Body of pancreas (tissue), 4 donors: ENCODE measurements at regions not wholly inside any gene's neighbourhood (a gene's known extent, or its start where the extent isn't known, plus 50 kb on each side); places are given as distances from the start of the nearest gene placed in this dataset.

Experiments
- ATAC-seq: fragments of 150-250 bp; one replicate; pipeline ENCODE4 v1.9.1; 2016
- DNase-seq, 4 donors: peaks; one replicate each; pipeline ENCODE4 v3.0.0-alpha.2; 2019
- H3K27ac ChIP-seq, 4 donors: fragments of 200-600 bp; sonication (generic); 1 replicate in 3 of 4; 2 replicates in 1 of 4; pipeline versions ENCODE4 v1.5.1 to v1.6.1; 2016 to 2019; ENCODE audit warnings: mild to moderate bottlenecking in 1 of 4, mixed read lengths in 1 of 4, moderate library complexity in 1 of 4
- H3K27me3 ChIP-seq, 2 donors: fragments of 200-600 bp; sonication (generic); one replicate each; pipeline ENCODE4 v1.6.0; 2016; ENCODE audit warnings: mild to moderate bottlenecking in 1 of 2
- H3K36me3 ChIP-seq, 2 donors: fragments of 200-600 bp; sonication (generic); replicated peaks in 1 of 2; 2 replicates each; pipeline ENCODE4 v1.5.1; 2016; ENCODE audit warnings: low read depth in 2 of 2; ENCODE audit not compliant: insufficient read depth in 1 of 2
- H3K4me1 ChIP-seq: fragments of 200-600 bp; sonication (generic); one replicate; pipeline ENCODE4 v1.6.0; 2016
- H3K4me3 ChIP-seq, 2 donors: fragments of 200-600 bp; sonication (generic); 1 replicate in 1 of 2; 2 replicates in 1 of 2; pipeline ENCODE4 v1.5.1; 2016 to 2019
- H3K9me3 ChIP-seq, 3 donors: fragments of 200-600 bp; sonication (generic); 1 replicate in 2 of 3; 2 replicates in 1 of 3; pipeline ENCODE4 v1.5.1; 2016
- POLR2A ChIP-seq, 3 donors: fragments of 450-650 bp; IDR thresholded peaks; one replicate each; pipeline ENCODE4 v1.6.1; 2016; ENCODE audit warnings: antibody characterized with exemption in 3 of 3, mild to moderate bottlenecking in 2 of 3
- WGBS, 2 donors: methylation state at CpG; one replicate each; pipeline ENCODE4 v1.1.5; 2017; 5-methylcytosine and 5-hydroxymethylcytosine counted together
- intact Hi-C: fragments of 100-400 bp; cut with DNase I; formaldehyde crosslinking; loops from one replicate; pipeline ENCODE4 v1.15.1; 2023
- TF ChIP-seq, protein P1 (sequence below), 7 experiments: fragments of 450-650 bp in 4 of 7; fragments of 200-600 bp in 3 of 7; sonication (generic) in 3 of 7; IDR thresholded peaks; one replicate each; pipeline ENCODE4 v1.5.1; 2016 to 2019; ENCODE audit warnings: antibody characterized with exemption in 7 of 7

DNA sequence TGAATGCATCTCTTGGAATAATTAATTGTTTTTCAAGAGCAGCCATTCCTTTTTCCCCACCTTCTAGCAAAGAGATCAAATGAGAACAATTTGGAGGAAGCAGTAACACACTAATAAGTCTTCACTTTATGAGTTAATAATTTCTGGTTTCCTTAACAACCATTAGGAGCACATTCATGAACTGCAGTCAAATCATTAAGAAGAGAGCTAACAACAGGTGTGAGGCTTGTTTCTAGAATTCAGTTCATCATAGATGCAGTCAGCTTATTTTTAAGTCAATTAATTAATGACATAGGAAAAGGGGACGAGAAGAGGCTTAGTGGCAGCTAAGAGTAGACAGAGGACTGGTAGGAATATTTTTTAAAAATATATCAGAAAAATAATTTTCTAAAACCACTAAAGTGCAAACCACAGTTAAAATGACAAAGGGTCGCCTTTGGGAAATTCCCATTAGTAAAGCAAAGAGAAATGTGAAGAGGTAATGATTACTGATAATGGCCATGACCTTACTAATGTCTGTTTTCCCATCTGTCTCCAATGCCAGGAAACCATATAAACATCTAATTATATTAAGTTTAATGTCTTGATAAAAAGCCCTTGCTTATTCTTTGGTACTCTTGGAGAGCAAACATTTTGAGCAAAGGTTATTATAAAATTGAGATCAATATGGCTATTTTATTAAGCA is 184.2 kb downstream of the KCNJ2 start:
- DNase-seq, result no peak
- no peaks in the 10 kb centered on the region for H3K36me3 ChIP-seq
- H3K27me3 ChIP-seq, result no peaks in the 10 kb centered on the region
- no peak overlapping the region for H3K4me3 ChIP-seq
- TF ChIP-seq, protein P1, sequence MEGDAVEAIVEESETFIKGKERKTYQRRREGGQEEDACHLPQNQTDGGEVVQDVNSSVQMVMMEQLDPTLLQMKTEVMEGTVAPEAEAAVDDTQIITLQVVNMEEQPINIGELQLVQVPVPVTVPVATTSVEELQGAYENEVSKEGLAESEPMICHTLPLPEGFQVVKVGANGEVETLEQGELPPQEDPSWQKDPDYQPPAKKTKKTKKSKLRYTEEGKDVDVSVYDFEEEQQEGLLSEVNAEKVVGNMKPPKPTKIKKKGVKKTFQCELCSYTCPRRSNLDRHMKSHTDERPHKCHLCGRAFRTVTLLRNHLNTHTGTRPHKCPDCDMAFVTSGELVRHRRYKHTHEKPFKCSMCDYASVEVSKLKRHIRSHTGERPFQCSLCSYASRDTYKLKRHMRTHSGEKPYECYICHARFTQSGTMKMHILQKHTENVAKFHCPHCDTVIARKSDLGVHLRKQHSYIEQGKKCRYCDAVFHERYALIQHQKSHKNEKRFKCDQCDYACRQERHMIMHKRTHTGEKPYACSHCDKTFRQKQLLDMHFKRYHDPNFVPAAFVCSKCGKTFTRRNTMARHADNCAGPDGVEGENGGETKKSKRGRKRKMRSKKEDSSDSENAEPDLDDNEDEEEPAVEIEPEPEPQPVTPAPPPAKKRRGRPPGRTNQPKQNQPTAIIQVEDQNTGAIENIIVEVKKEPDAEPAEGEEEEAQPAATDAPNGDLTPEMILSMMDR (IDR thresholded peaks at IDR 0.05), result no peak
- no peak for TF ChIP-seq POLR2A (IDR thresholded peaks at IDR 0.05)
- no peaks in the 10 kb centered on the region for H3K4me1 ChIP-seq
- H3K27ac ChIP-seq, result no peak overlapping the region
- no peaks in the 10 kb centered on the region for H3K9me3 ChIP-seq
- ATAC-seq, result no peak
- 64 to 70% methylated on average over 2 of the region's 2 CpGs for WGBS, 2 donors
- intact Hi-C loops, result no loop called here

DNA sequence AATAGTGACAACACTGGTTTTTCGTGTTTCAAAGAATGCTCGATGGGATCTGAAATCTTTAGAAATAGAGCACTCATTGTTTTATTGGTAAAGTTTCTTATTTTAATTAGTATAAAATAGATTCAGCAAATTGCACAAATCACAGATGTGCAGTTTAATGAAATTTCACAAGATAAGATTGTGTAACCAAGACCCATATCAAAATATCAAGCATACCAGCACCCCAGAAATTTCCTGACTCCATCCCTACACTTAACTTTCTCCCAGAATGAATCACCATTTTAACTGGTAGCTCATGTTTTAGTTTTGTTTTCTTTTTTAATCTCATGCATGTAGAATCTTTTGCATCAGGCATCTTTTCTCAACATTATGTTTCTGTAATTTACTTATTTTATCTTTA is 185.9 kb downstream of the KCNJ2 start:
- H3K9me3 ChIP-seq, result no peaks in the 10 kb centered on the region
- 31 to 54% methylated on average over 2 of the region's 2 CpGs for WGBS, 2 donors
- no peak for ATAC-seq
- H3K4me1 ChIP-seq, result no peaks in the 10 kb centered on the region
- no peak for DNase-seq
- TF ChIP-seq, protein P1 (IDR thresholded peaks at IDR 0.05), result no peak
- TF ChIP-seq POLR2A (IDR thresholded peaks at IDR 0.05), result no peak
- no peak overlapping the region for H3K27ac ChIP-seq
- no peaks in the 10 kb centered on the region for H3K36me3 ChIP-seq
- H3K27me3 ChIP-seq, result no peaks in the 10 kb centered on the region
- H3K4me3 ChIP-seq, result no peak overlapping the region
- intact Hi-C loops, result no loop called here

DNA sequence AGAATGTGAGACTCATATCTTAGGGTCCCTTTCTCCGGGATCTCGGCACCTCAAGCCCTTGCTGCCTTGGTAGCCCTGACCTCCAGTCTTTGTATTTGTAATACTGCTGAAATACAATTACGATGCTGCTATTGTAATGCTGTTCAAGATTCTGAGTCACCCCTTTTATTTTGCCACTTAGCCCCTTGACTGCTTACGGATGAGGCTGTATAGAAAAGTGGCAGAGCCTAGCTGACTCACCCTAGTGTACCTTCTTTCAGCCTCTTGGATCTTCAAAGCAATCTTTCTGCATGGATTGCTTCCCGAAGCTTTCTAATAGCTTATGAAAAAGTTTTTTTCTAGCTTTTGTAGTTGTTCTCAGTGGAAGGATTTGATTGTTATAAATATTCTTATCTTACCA is 187.9 kb downstream of the KCNJ2 start:
- 79 to 80% methylated on average over 5 of the region's 5 CpGs for WGBS, 2 donors
- ATAC-seq, result no peak
- Histone ChIP-seq H3K36me3 (no peaks in the 10 kb centered on the region), H3K4me1 (no peaks in the 10 kb centered on the region), H3K9me3 (no peaks in the 10 kb centered on the region), H3K27ac (no peak overlapping the region), H3K27me3 (no peaks in the 10 kb centered on the region), H3K4me3 (no peak overlapping the region)
- no peak for DNase-seq
- intact Hi-C loops, result no loop called here
- no peak for TF ChIP-seq POLR2A (IDR thresholded peaks at IDR 0.05)

GRCh38 chr17:70365091-70365583 is 195.8 kb downstream of the KCNJ2 start:
- Histone ChIP-seq H3K27ac (no peak overlapping the region), H3K27me3 (no peaks in the 10 kb centered on the region), H3K4me1 (no peaks in the 10 kb centered on the region), H3K36me3 (no peaks in the 10 kb centered on the region), H3K4me3 (no peak overlapping the region), H3K9me3 (no peaks in the 10 kb centered on the region)
- ATAC-seq (no peak), DNase-seq (no peak)
- intact Hi-C loops, result no loop called here
- TF ChIP-seq POLR2A (IDR thresholded peaks at IDR 0.05), result no peak
- TF ChIP-seq, protein P1 (IDR thresholded peaks at IDR 0.05), result no peak
- 24 to 45% methylated on average over 2 of the region's 2 CpGs for WGBS, 2 donors

DNA sequence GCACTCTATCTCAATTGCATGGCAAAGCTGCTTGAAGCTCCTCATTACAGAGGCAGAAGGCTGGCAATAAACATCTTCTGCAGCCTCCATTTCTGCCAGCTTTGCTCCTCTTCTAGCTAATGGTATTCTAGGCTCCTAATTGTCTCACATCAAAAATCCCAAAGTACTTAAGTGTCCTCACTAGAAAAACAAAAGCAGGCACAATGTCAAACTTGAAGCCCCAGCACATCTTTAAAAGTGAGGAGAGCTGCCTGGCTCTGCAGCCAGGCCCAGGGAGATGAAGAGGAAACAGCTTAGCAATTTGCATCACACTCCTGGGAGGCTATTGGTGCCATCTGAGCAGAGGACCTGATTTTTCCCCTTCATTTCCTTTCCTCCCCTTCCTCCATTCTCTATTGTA is 197.1 kb downstream of the KCNJ2 start:
- Histone ChIP-seq H3K4me3 (no peak overlapping the region), H3K4me1 (no peaks in the 10 kb centered on the region), H3K27me3 (no peaks in the 10 kb centered on the region), H3K27ac (no peak overlapping the region), H3K9me3 (no peaks in the 10 kb centered on the region), H3K36me3 (no peaks in the 10 kb centered on the region)
- DNase-seq, result no peak
- intact Hi-C loops, result no loop called here
- TF ChIP-seq POLR2A (IDR thresholded peaks at IDR 0.05), result no peak
- TF ChIP-seq, protein P1 (IDR thresholded peaks at IDR 0.05), result no peak
- ATAC-seq, result no peak
